Lower leg skin (tissue), 3 donors: ENCODE measurements at regions not wholly inside any gene's neighbourhood (a gene's known extent, or its start where the extent isn't known, plus 50 kb on each side); places are given as distances from the start of the nearest gene placed in this dataset.

Source experiments
- CTCF ChIP-seq, 3 donors: fragments of 450-650 bp; IDR thresholded peaks; one replicate each; pipeline ENCODE4 v1.5.1; 2016; ENCODE audit warnings: antibody characterized with exemption in 3 of 3, mild to moderate bottlenecking in 3 of 3, moderate library complexity in 2 of 3
- POLR2A ChIP-seq, 2 donors: fragments of 450-650 bp; IDR thresholded peaks; one replicate each; pipeline ENCODE4 v1.6.1; 2016 to 2017; ENCODE audit warnings: antibody characterized with exemption in 2 of 2, mild to moderate bottlenecking in 1 of 2, moderate library complexity in 1 of 2

GRCh38 chr6:14705841-14706377 is 540.0 kb upstream of the JARID2 start:
- TF ChIP-seq CTCF (IDR thresholded peaks at IDR 0.05) (no peak), POLR2A (IDR thresholded peaks at IDR 0.05) (no peak)
